CD4-positive, alpha-beta T cell treated with Interferon gamma for 1 hour (primary cell): ENCODE measurements at regions not wholly inside any gene's neighbourhood (a gene's known extent, or its start where the extent isn't known, plus 50 kb on each side); places are given as distances from the start of the nearest gene placed in this dataset.

Experiments
- DNase-seq: peaks from one replicate; pipeline ENCODE4 v3.0.0-alpha.2; 2020

GRCh38 chr15:31456354-31457060 lies 129.9 kb downstream of the KLF13 start:
- DNase-seq = no peak

- no peak for DNase-seq
Measured at GRCh38 chr15:31457161-31457560, 130.5 kb downstream of the KLF13 start.

GRCh38 chr15:31457631-31458526 lies 131.2 kb downstream of the KLF13 start:
- DNase-seq = no peak

GRCh38 chr15:31458596-31459399 lies 132.2 kb downstream of the KLF13 start:
- DNase-seq = no peak

GRCh38 chr15:31459400-31459748 lies 132.7 kb downstream of the KLF13 start:
- DNase-seq = no peak

- DNase-seq = no peak
Measured at GRCh38 chr15:31461375-31461774, 134.7 kb downstream of the KLF13 start.

GRCh38 chr15:31461911-31462480 lies 135.4 kb downstream of the KLF13 start:
- no peak for DNase-seq

- DNase-seq = no peak
Measured at GRCh38 chr15:31463521-31464102, 137.0 kb downstream of the KLF13 start.

- DNase-seq = no peak
Measured at GRCh38 chr15:31464216-31465082, 137.8 kb downstream of the KLF13 start.

GRCh38 chr15:31465083-31465955 lies 138.7 kb downstream of the KLF13 start:
- DNase-seq = no peak

GRCh38 chr15:31467361-31467760 lies 140.7 kb downstream of the KLF13 start:
- no peak for DNase-seq

GRCh38 chr15:31468911-31469785 lies 142.5 kb downstream of the KLF13 start:
- no peak for DNase-seq

GRCh38 chr15:31469786-31470525 lies 143.3 kb downstream of the KLF13 start:
- no peak for DNase-seq

GRCh38 chr15:31470756-31471155 lies 144.1 kb downstream of the KLF13 start:
- DNase-seq = no peak

GRCh38 chr15:31471731-31472430 lies 145.2 kb downstream of the KLF13 start:
- DNase-seq = no peak

GRCh38 chr15:31472636-31473384 lies 146.2 kb downstream of the KLF13 start:
- peak; percentile 46 for DNase-seq

GRCh38 chr15:31473385-31474058 lies 146.9 kb downstream of the KLF13 start:
- no peak for DNase-seq
